Gastrocnemius medialis (tissue), 4 donors: ENCODE measurements at regions not wholly inside any gene's neighbourhood (a gene's known extent, or its start where the extent isn't known, plus 50 kb on each side); places are given as distances from the start of the nearest gene placed in this dataset.
"Not testable (repeated sequence)": the region's sequence is repeated elsewhere in the genome, so short reads cannot be mapped to it uniquely, and the experiment has no call there.

ENCODE experiments used
- ATAC-seq, 2 donors: fragments of 150-250 bp; one replicate each; pipeline ENCODE4 v1.9.1; 2016
- DNase-seq, 2 donors: peaks; one replicate each; pipeline ENCODE4 v3.0.0-alpha.2; 2019
- H3K27ac ChIP-seq, 4 donors: fragments of 200-600 bp; sonication (generic); 1 replicate in 1 of 4; 2 replicates in 3 of 4; pipeline ENCODE4 v1.5.1; 2016 to 2018; ENCODE audit warnings: mild to moderate bottlenecking in 2 of 4, moderate library complexity in 1 of 4
- H3K27me3 ChIP-seq, 3 donors: fragments of 200-600 bp; sonication (generic) in 2 of 3; 1 replicate in 1 of 3; 2 replicates in 2 of 3; pipeline versions ENCODE4 v1.5.1 to v1.6.0; 2016 to 2019; ENCODE audit warnings: mild to moderate bottlenecking in 1 of 3, moderate library complexity in 1 of 3
- H3K36me3 ChIP-seq, 2 donors: fragments of 200-600 bp; sonication (generic) in 1 of 2; one replicate each; pipeline ENCODE4 v1.5.1; 2017 to 2018
- H3K4me1 ChIP-seq, 2 donors: fragments of 200-600 bp; sonication (generic) in 1 of 2; one replicate each; pipeline ENCODE4 v1.5.1; 2016 to 2017; ENCODE audit warnings: mild to moderate bottlenecking in 2 of 2
- H3K4me3 ChIP-seq, 4 donors: fragments of 200-600 bp; sonication (generic) in 3 of 4; 1 replicate in 1 of 4; 2 replicates in 3 of 4; pipeline ENCODE4 v1.5.1; 2016 to 2019; ENCODE audit warnings: mild to moderate bottlenecking in 2 of 4
- H3K9me3 ChIP-seq, 3 donors: fragments of 200-600 bp; sonication (generic) in 2 of 3; 1 replicate in 1 of 3; 2 replicates in 2 of 3; pipeline ENCODE4 v1.5.1; 2016 to 2019
- POLR2A ChIP-seq, 2 donors: fragments of 450-650 bp; IDR thresholded peaks; one replicate each; pipeline ENCODE4 v1.6.1; 2017; ENCODE audit warnings: antibody characterized with exemption in 2 of 2, mild to moderate bottlenecking in 2 of 2, moderate library complexity in 2 of 2
- in situ Hi-C, 4 donors: fragments of 200-750 bp; cut with MboI; loops; one replicate each; pipeline versions ENCODE4 v1.15.0 to v1.8.0; 2017; ENCODE audit warnings: low sequenced_read_pairs in 4 of 4
- intact Hi-C: fragments of 100-400 bp; cut with DNase I; formaldehyde crosslinking; loops from one replicate; pipeline ENCODE4 v1.15.1; 2023; ENCODE audit warnings: low total_unique reads
- TF ChIP-seq, protein P1 (sequence below), 5 experiments: fragments of 450-650 bp in 3 of 5; fragments of 200-600 bp in 2 of 5; sonication (generic) in 2 of 5; IDR thresholded peaks in 4 of 5; conservative IDR thresholded peaks in 1 of 5; 1 replicate in 4 of 5; 2 replicates in 1 of 5; pipeline ENCODE4 v1.5.1; 2016 to 2019; ENCODE audit warnings: antibody characterized with exemption in 5 of 5, mild to moderate bottlenecking in 3 of 5, moderate library complexity in 3 of 5

DNA sequence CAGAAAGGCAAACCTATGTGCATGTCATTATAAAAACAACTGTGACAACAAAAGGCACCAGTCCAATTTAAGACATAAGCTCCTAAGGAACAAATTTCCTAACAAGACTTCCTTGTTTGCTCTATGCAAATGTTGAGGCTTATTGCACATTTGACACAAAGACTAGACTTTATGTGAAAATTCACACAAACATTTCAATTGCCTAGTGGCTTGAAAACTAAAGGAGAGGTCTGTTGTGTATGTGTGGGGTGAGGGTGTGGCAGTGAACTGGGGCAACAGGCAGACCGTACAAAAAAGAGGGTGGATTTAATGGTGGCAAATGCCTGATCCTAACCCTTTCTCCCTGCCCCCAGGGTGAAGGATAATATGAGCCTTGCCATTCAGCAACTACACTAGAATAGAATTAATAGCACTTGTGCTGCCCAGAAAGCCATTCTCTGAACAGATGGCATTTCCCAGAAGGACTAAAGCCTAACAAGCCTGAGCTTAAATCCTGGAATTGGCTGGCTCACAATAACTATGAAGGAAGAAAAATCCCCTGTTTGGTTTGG lies 73.9 kb downstream of the GLUL start:
- Histone ChIP-seq H3K27ac (peak overlapping the region; percentile 52 to 71 (median 64)), H3K36me3 (no peaks in the 10 kb centered on the region), H3K4me1 (peaks cover 9 to 13% of the 10 kb centered on the region in 2 donors), H3K27me3 (no peaks in the 10 kb centered on the region), H3K9me3 (no peaks in the 10 kb centered on the region), H3K4me3 (no peak overlapping the region)
- no peak for DNase-seq
- intact Hi-C loops, result loop anchor here (5.0 kb wide), 1 partner anchor 80 kb away; no protein-coding TSS in a partner anchor
- peak in 1 of 2 donors; percentile 40 for ATAC-seq
- in situ Hi-C loops, result no loop called here
- no peak for TF ChIP-seq POLR2A (IDR thresholded peaks at IDR 0.05)
- TF ChIP-seq, protein P1, sequence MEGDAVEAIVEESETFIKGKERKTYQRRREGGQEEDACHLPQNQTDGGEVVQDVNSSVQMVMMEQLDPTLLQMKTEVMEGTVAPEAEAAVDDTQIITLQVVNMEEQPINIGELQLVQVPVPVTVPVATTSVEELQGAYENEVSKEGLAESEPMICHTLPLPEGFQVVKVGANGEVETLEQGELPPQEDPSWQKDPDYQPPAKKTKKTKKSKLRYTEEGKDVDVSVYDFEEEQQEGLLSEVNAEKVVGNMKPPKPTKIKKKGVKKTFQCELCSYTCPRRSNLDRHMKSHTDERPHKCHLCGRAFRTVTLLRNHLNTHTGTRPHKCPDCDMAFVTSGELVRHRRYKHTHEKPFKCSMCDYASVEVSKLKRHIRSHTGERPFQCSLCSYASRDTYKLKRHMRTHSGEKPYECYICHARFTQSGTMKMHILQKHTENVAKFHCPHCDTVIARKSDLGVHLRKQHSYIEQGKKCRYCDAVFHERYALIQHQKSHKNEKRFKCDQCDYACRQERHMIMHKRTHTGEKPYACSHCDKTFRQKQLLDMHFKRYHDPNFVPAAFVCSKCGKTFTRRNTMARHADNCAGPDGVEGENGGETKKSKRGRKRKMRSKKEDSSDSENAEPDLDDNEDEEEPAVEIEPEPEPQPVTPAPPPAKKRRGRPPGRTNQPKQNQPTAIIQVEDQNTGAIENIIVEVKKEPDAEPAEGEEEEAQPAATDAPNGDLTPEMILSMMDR (IDR thresholded peaks at IDR 0.05 in 4 of 5, conservative IDR thresholded peaks at IDR 0.05 in 1 of 5), result no peak

DNA sequence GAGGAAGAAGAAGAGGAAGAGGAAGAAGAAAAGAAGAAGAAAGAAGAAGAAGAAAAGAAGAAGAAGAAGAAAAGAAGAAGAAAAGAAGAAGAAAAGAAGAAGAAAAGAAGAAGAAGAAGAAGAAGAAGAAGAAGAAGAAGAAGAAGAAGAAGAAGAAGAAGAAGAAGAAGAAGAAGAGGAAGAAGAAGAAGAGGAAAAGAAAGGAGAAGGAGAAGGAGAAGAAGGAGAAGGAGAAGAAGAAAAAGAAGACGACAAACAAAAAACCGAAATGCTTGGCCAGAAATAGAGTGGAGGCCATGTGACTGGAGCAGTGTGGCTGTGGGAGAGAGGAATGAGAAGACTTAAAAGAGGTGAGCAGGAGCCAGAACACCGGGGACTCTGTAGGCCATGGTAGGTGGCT lies 75.1 kb downstream of the GLUL start:
- H3K27me3 ChIP-seq, DNase-seq, H3K4me3 ChIP-seq, H3K36me3 ChIP-seq, in situ Hi-C loops, ATAC-seq, H3K9me3 ChIP-seq, H3K27ac ChIP-seq: not testable (repeated sequence)
- H3K4me1 ChIP-seq, result peaks cover 9 to 13% of the 10 kb centered on the region in 2 donors
- intact Hi-C loops, result loop anchor here (5.0 kb wide), 1 partner anchor 81 kb away; no protein-coding TSS in a partner anchor

DNA sequence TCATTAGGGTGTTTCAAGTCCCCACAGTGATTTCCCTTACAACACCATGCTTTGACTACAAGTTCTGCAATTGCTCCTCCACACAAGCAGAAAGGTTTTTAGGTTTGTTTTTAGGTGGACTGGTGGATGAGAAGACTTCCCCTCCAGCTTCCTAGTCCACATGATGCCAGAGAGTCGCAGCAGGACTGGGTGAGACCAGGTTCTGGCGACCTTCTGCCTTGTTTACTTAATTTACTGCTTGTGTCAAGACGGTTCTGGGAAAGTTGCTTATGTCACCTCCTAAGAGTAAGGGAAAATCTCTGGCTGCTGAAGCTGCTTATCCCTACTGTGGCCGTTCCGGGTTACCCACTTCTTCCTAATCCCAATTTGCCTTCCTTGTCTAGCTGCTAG lies 76.4 kb downstream of the GLUL start:
- DNase-seq (no peak), ATAC-seq (no peak)
- Histone ChIP-seq H3K27me3 (no peaks in the 10 kb centered on the region), H3K27ac (no peak overlapping the region), H3K9me3 (no peaks in the 10 kb centered on the region), H3K4me1 (peaks cover 9 to 13% of the 10 kb centered on the region in 2 donors), H3K36me3 (no peaks in the 10 kb centered on the region), H3K4me3 (no peak overlapping the region)
- in situ Hi-C loops (no loop called here), intact Hi-C loops (loop anchor here (5.0 kb wide), 1 partner anchor 82 kb away; no protein-coding TSS in a partner anchor)
- TF ChIP-seq, protein P1 (IDR thresholded peaks at IDR 0.05 in 4 of 5, conservative IDR thresholded peaks at IDR 0.05 in 1 of 5), result no peak
- TF ChIP-seq POLR2A (IDR thresholded peaks at IDR 0.05), result no peak

DNA sequence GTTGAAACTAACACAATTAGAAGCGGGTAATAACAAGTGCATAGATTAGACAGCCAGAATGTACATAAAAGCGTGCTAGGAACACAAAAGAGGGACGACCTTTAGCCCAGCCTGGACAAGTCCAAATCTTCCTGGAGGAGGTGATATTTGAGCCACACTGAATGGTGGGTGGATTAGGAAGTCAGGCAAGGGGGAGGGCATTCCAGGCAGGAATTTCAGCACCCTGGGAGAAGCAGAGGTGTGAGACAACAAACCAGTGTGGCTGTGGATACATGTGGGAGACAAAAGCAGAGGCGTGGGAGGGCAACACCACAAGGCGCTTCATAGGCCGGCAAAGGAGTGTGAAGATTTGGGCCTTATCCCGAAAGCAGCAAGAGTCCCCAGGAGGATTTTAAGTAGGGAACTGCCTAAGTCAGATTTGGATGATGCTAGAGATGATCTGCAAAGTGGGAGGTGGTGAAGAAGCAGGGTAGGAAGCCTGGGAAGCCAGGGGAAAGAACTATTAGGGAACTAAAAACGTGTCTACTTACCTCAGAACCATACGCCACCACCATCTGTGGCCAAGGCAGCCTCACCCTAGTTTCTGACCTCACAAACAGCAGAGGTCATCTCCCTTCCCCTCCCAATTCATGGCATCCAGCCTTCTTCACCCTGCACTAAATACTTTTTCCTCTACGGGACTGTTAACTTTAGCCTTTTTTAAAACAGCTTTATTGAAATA lies 81.8 kb downstream of the GLUL start:
- DNase-seq (no peak), ATAC-seq (no peak)
- Histone ChIP-seq H3K27ac (no peak overlapping the region), H3K4me3 (no peak overlapping the region), H3K9me3 (no peaks in the 10 kb centered on the region), H3K4me1 (peaks cover 0 to 1% of the 10 kb centered on the region in 2 donors), H3K36me3 (no peaks in the 10 kb centered on the region), H3K27me3 (no peaks in the 10 kb centered on the region)
- TF ChIP-seq POLR2A (IDR thresholded peaks at IDR 0.05), result no peak
- TF ChIP-seq, protein P1 (IDR thresholded peaks at IDR 0.05 in 4 of 5, conservative IDR thresholded peaks at IDR 0.05 in 1 of 5), result no peak
- in situ Hi-C loops (no loop called here), intact Hi-C loops (no loop called here)

DNA sequence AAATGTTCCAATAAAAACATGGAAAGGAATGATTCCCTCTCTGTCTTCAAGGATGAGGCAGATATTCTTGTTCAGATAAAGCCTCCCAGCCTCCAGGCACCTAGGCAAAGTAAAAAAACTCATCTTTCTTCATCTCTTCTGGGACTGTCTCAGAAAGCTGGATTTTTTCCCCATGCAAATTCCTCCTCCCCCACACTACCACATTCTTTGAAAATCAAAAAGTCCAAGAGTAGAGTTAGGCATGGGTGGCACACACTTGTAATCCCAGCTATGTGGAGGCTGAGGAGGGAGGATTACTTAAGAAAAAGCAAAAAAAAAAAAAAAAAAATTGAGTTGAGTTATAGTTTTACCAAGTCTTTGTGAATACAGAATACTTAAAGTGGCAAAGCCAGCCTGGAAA lies 82.8 kb downstream of the GLUL start:
- H3K27ac ChIP-seq, result no peak overlapping the region
- intact Hi-C loops (no loop called here), in situ Hi-C loops (no loop called here)

DNA sequence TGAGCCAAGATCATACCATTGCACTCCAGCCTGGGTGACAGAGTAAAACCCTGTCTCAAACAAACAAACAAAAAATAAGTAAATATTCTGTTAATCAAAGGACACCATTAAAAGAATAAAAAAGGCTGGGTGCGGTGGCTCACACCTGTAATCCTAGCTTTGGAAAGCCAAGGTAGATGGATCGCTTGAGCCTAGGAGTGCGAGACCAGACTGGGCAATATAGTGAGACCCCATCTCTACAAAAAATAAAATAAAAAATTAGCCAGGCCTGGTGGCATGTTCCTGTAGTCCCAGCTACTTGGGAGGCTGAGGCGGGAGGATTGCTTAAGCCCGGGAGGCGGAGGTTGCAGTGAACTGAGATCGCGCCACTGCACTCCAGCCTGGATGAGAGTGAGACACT lies 84.1 kb downstream of the GLUL start:
- intact Hi-C loops, H3K27me3 ChIP-seq, H3K27ac ChIP-seq, H3K9me3 ChIP-seq, DNase-seq, ATAC-seq, in situ Hi-C loops, H3K36me3 ChIP-seq, H3K4me3 ChIP-seq: not testable (repeated sequence)
- H3K4me1 ChIP-seq, result peaks cover 3 to 14% of the 10 kb centered on the region in 2 donors

More for the DNA sequence above, 82.8 kb downstream of the GLUL start:
- Histone ChIP-seq H3K9me3 (no peaks in the 10 kb centered on the region), H3K4me1 (peaks cover 3 to 11% of the 10 kb centered on the region in 2 donors), H3K27me3 (no peaks in the 10 kb centered on the region), H3K36me3 (no peaks in the 10 kb centered on the region), H3K4me3 (no peak overlapping the region)
- DNase-seq (no peak), ATAC-seq (no peak)
- TF ChIP-seq POLR2A (IDR thresholded peaks at IDR 0.05), result no peak
- TF ChIP-seq, protein P1 (IDR thresholded peaks at IDR 0.05 in 4 of 5, conservative IDR thresholded peaks at IDR 0.05 in 1 of 5), result no peak
